Activated CD4-positive, alpha-beta T cell treated with anti-CD3 and anti-CD28 coated beads, Interleukin-2, amount 10 ng/mL, durations not matched to agents 7 days and 5 days (primary cell): ENCODE measurements at regions not wholly inside any gene's neighbourhood (a gene's known extent, or its start where the extent isn't known, plus 50 kb on each side); places are given as distances from the start of the nearest gene placed in this dataset.

Experiments
- CTCF ChIA-PET: fragments of 350-600 bp; sonication (Branson Sonifier 250); formaldehyde crosslinking; loops from one replicate; lab custom pipeline; 2021; ENCODE audit warnings: antibody characterized with exemption; lab: Charles Lee
- POLR2A ChIA-PET: fragments of 350-600 bp; sonication (Branson Sonifier 250); formaldehyde crosslinking; loops from one replicate; lab custom pipeline; 2021; ENCODE audit warnings: antibody characterized with exemption; lab: Charles Lee
- DNase-seq: peaks from one replicate; pipeline ENCODE4 v3.0.0-alpha.2; 2020
- H3K27ac Mint-ChIP-seq: one replicate; pipeline ENCODE4 v1.8.0; 2021; ENCODE audit warnings: mild to moderate bottlenecking, moderate library complexity, mixed read lengths
- H3K27me3 Mint-ChIP-seq: one replicate; pipeline ENCODE4 v1.8.0; 2021; ENCODE audit warnings: mixed read lengths
- H3K36me3 Mint-ChIP-seq: one replicate; pipeline ENCODE4 v1.8.0; 2021; ENCODE audit warnings: low read depth, mixed read lengths
- H3K4me1 Mint-ChIP-seq: one replicate; pipeline ENCODE4 v1.8.0; 2021; ENCODE audit warnings: mixed read lengths
- H3K4me3 Mint-ChIP-seq: one replicate; pipeline ENCODE4 v1.8.0; 2021; ENCODE audit warnings: mild to moderate bottlenecking, moderate library complexity, mixed read lengths
- H3K9me3 Mint-ChIP-seq: one replicate; pipeline ENCODE4 v1.8.0; 2021; ENCODE audit warnings: mixed read lengths

DNA sequence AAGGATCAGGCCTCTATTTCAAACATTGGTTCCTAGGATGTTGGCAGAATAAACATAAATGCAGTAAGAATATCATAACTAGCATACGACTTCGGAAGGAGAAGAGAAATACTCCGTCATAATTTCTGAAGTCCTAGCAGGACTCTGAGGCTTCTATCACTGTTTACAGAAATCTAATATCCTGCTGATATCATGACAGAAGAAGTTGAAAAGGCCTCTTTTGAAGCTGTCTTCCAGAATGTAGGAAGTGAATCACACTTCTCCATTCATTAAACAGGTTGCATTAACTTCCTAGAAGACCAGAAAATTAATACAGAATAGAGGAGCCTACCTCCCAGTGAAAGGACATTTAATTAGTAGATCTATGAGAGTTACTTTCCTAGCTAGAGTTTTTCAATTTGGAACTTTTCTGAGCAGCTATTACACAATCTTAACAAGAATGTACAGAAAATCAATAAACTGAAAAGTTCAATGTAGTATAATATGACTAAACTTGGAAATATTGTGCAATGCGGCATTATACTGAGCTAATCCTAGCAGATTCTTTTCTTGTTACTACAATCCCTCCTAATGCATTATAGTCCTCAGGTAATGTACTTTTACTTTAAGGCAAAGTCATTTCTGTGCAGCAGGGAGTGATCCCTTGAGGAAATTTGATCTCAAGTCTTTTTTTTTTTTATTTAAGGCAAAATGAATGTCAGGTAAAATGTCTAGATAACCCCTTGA lies 622.6 kb upstream of the CELF2 start:
- no peak overlapping the region for H3K27ac Mint-ChIP-seq
- peaks cover 6% of the 10 kb centered on the region for H3K27me3 Mint-ChIP-seq
- ChIA-PET CTCF (no interaction called here), POLR2A (no interaction called here)
- DNase-seq: no peak
- H3K9me3 Mint-ChIP-seq: no peaks in the 10 kb centered on the region
- no peaks in the 10 kb centered on the region for H3K4me1 Mint-ChIP-seq
- H3K4me3 Mint-ChIP-seq: no peak overlapping the region
- no peaks in the 10 kb centered on the region for H3K36me3 Mint-ChIP-seq

DNA sequence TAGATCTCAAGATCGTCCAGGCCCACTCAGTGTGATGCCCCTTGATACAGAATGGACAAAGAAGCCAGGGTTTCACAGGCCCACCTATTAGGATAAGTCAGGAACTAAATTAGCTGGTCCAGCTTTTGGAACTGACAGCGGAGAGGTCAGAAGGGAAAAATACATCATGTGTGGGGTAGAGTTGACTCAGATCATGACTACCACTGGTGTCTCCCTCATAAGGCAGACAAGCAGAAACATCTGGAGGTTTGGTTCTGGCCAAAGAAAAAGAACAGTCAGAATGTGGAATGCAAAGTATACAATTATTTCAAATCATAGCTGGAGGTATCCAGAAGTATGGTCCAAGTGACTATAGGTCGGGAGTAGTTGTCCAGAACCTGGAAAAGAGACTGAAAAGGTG lies 621.1 kb upstream of the CELF2 start:
- Mint-ChIP-seq H3K36me3 (no peaks in the 10 kb centered on the region), H3K4me3 (no peak overlapping the region), H3K27me3 (peaks cover 6% of the 10 kb centered on the region), H3K9me3 (no peaks in the 10 kb centered on the region), H3K4me1 (no peaks in the 10 kb centered on the region), H3K27ac (no peak overlapping the region)
- POLR2A ChIA-PET: no interaction called here
- DNase-seq: no peak
- CTCF ChIA-PET: interaction anchor here (0.5 kb wide), 1 partner anchor 422 kb away, joined by 3 read pairs; no protein-coding TSS in a partner anchor

DNA sequence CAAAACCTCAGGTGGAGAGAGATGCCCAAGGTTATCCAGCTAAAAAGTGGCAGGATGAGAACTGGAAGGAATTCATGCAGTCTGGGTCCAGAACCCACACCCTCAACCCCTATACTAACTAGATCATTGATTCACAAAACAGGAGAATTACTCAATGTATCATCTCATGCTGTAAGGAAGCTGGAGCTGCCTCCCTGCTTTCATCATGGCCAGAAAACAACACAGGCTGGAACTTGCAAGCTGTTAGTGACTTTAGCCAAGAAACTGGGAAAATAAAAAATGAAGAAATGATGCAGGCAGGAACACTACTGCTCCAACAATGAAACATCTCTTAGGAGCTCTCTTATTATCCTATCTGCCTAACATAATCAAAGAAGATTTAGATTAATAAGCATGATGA lies 619.8 kb upstream of the CELF2 start:
- DNase-seq: no peak
- Mint-ChIP-seq H3K9me3 (peaks cover 2% of the 10 kb centered on the region), H3K27ac (no peak overlapping the region), H3K4me3 (no peak overlapping the region), H3K4me1 (no peaks in the 10 kb centered on the region), H3K27me3 (peaks cover 6% of the 10 kb centered on the region), H3K36me3 (no peaks in the 10 kb centered on the region)
- ChIA-PET CTCF (no interaction called here), POLR2A (no interaction called here)

GRCh38 chr10:10403762-10404161 lies 613.9 kb upstream of the CELF2 start:
- peaks cover 2% of the 10 kb centered on the region for H3K9me3 Mint-ChIP-seq
- no peaks in the 10 kb centered on the region for H3K4me1 Mint-ChIP-seq
- CTCF ChIA-PET: no interaction called here

GRCh38 chr10:10417671-10418070 lies 600.0 kb upstream of the CELF2 start:
- Mint-ChIP-seq H3K27me3 (peaks cover 5% of the 10 kb centered on the region), H3K4me1 (peaks cover 40% of the 10 kb centered on the region), H3K36me3 (peaks cover 2% of the 10 kb centered on the region), H3K9me3 (peaks cover 10% of the 10 kb centered on the region), H3K27ac (peak overlapping the region; percentile 72), H3K4me3 (no peak overlapping the region)
- POLR2A ChIA-PET: no interaction called here
- CTCF ChIA-PET: interaction anchor here (0.5 kb wide), 1 partner anchor 1066 kb away, joined by 4 read pairs; no protein-coding TSS in a partner anchor
- no peak for DNase-seq

More at GRCh38 chr10:10403762-10404161, 613.9 kb upstream of the CELF2 start:
- POLR2A ChIA-PET: no interaction called here
- no peaks in the 10 kb centered on the region for H3K36me3 Mint-ChIP-seq
- H3K4me3 Mint-ChIP-seq: no peak overlapping the region
- no peak overlapping the region for H3K27ac Mint-ChIP-seq
- peaks cover 9% of the 10 kb centered on the region for H3K27me3 Mint-ChIP-seq
- DNase-seq: no peak

- Mint-ChIP-seq H3K4me1 (peaks cover 40% of the 10 kb centered on the region), H3K27ac (peak overlapping the region; percentile 72), H3K27me3 (peaks cover 5% of the 10 kb centered on the region), H3K4me3 (no peak overlapping the region), H3K36me3 (peaks cover 2% of the 10 kb centered on the region), H3K9me3 (peaks cover 11% of the 10 kb centered on the region)
- DNase-seq: peak; percentile 53
- ChIA-PET POLR2A (no interaction called here), CTCF (interaction anchor here (0.9 kb wide), 1 partner anchor 168 kb away, joined by 3 read pairs; no protein-coding TSS in a partner anchor)
Observed at GRCh38 chr10:10418387-10418786, 599.3 kb upstream of the CELF2 start.

- Mint-ChIP-seq H3K36me3 (peaks cover 2% of the 10 kb centered on the region), H3K9me3 (peaks cover 11% of the 10 kb centered on the region), H3K27me3 (peaks cover 3% of the 10 kb centered on the region), H3K27ac (no peak overlapping the region), H3K4me3 (no peak overlapping the region), H3K4me1 (peaks cover 40% of the 10 kb centered on the region)
- POLR2A ChIA-PET: no interaction called here
- DNase-seq: no peak
- CTCF ChIA-PET: no interaction called here
Observed at GRCh38 chr10:10421071-10421470, 596.6 kb upstream of the CELF2 start.

- Mint-ChIP-seq H3K27ac (no peak overlapping the region), H3K4me1 (no peaks in the 10 kb centered on the region), H3K9me3 (peaks cover 6% of the 10 kb centered on the region), H3K4me3 (no peak overlapping the region), H3K27me3 (peaks cover 8% of the 10 kb centered on the region), H3K36me3 (no peaks in the 10 kb centered on the region)
- CTCF ChIA-PET: interaction anchor here (0.6 kb wide), 1 partner anchor 56 kb away, joined by 3 read pairs; no protein-coding TSS in a partner anchor
- POLR2A ChIA-PET: no interaction called here
- no peak for DNase-seq
Observed at GRCh38 chr10:10431422-10432066, 586.1 kb upstream of the CELF2 start.

- no peaks in the 10 kb centered on the region for H3K36me3 Mint-ChIP-seq
- no peak for DNase-seq
- H3K4me3 Mint-ChIP-seq: no peak overlapping the region
- ChIA-PET CTCF (no interaction called here), POLR2A (no interaction called here)
- peaks cover 6% of the 10 kb centered on the region for H3K9me3 Mint-ChIP-seq
- peaks cover 3% of the 10 kb centered on the region for H3K27me3 Mint-ChIP-seq
- H3K27ac Mint-ChIP-seq: no peak overlapping the region
- no peaks in the 10 kb centered on the region for H3K4me1 Mint-ChIP-seq
Observed at GRCh38 chr10:10432296-10433035, 585.2 kb upstream of the CELF2 start.

DNA sequence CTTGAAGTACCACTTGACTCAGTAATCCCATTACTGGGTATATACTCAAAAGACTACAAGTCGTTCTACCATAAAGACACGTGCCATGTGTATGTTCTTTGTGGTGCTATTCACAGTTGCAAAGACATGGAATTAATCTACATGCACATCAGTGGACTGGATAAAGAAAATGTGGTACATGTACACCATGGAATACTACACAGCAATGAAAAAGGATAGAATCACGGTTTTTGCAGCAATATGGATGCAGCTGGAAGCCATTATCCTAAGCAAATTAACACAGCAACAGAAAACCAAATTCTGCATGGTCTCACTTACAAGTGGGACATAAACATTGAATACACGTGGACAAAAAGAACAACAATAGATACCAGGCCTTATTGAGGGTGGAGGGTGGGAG lies 583.4 kb upstream of the CELF2 start:
- H3K4me1 Mint-ChIP-seq: no peaks in the 10 kb centered on the region
- DNase-seq: no peak
- POLR2A ChIA-PET: no interaction called here
- H3K36me3 Mint-ChIP-seq: no peaks in the 10 kb centered on the region
- H3K27me3 Mint-ChIP-seq: no peaks in the 10 kb centered on the region
- H3K4me3 Mint-ChIP-seq: no peak overlapping the region
- H3K27ac Mint-ChIP-seq: no peak overlapping the region
- peaks cover 6% of the 10 kb centered on the region for H3K9me3 Mint-ChIP-seq
- CTCF ChIA-PET: no interaction called here

DNA sequence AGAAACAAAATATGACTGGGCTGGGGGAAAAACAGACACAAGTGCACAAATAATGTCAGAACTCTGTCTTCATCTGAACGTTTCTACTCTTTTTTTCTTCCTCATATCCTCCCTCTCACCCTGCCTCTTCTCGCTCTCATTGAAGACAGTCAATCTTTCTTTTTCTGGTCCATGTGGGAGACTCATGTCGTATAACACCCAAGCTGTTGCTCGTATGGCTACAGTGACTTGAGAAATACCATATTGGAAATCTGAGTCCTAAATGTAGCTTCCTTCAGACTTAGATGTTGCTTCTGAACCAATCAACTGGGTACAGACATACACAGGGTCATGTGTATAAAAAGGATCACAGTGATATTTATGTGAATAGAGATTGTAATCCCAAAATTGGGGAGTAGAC lies 579.8 kb upstream of the CELF2 start:
- Mint-ChIP-seq H3K27me3 (peaks cover 9% of the 10 kb centered on the region), H3K4me1 (no peaks in the 10 kb centered on the region), H3K27ac (no peak overlapping the region), H3K9me3 (peaks cover 6% of the 10 kb centered on the region), H3K4me3 (no peak overlapping the region), H3K36me3 (no peaks in the 10 kb centered on the region)
- DNase-seq: no peak
- CTCF ChIA-PET: no interaction called here
- POLR2A ChIA-PET: no interaction called here

DNA sequence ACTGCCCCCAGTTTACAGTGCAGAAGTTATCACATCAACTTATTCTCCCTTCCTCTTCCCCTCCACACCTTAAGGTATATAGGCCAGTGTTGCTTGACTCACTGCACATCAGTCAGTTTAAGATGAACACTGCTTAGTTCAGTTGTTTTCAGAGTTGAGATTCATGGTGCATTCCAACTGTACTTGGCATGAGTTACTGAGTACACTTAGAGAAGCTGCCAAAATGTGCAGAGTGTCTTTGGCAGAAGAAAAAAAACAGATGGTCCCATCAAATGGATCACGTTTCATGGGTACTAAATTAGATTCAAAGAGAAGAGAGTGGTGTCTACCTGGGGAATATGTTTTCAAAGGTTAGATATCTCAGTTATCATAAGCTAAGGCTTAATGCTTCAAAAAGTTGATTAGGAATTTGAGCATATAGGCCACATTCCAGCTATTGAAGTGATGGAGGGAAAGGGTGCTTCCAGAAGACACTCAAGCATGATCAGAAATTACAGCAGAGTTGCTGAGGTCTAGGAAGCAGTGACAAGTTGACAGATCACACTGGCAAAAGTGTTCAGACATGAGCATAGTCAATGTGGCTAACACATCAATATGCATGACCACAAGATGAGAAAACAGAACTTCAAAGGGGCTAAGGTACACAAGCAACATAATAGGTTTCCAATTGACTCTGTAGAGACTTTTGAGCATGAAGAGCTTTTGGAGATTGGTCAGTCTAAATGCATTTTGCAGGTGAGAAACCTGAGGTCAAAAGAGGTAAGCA lies 579.2 kb upstream of the CELF2 start:
- H3K4me3 Mint-ChIP-seq: no peak overlapping the region
- H3K9me3 Mint-ChIP-seq: peaks cover 6% of the 10 kb centered on the region
- no peak overlapping the region for H3K27ac Mint-ChIP-seq
- DNase-seq: no peak
- H3K36me3 Mint-ChIP-seq: no peaks in the 10 kb centered on the region
- ChIA-PET POLR2A (no interaction called here), CTCF (no interaction called here)
- no peaks in the 10 kb centered on the region for H3K4me1 Mint-ChIP-seq
- H3K27me3 Mint-ChIP-seq: peaks cover 9% of the 10 kb centered on the region
